Peyer's patch (tissue), 4 donors: ENCODE measurements at regions not wholly inside any gene's neighbourhood (a gene's known extent, or its start where the extent isn't known, plus 50 kb on each side); places are given as distances from the start of the nearest gene placed in this dataset.

Experiments used
- CTCF ChIP-seq, 6 experiments: fragments of 450-650 bp in 4 of 6; fragments of 200-600 bp in 2 of 6; sonication (generic) in 1 of 6; IDR thresholded peaks; one replicate each; pipeline ENCODE4 v1.5.1; 2017 to 2019; ENCODE audit warnings: antibody characterized with exemption in 6 of 6, mild to moderate bottlenecking in 3 of 6, moderate library complexity in 1 of 6
- POLR2A ChIP-seq, 2 donors: fragments of 450-650 bp; IDR thresholded peaks; one replicate each; pipeline ENCODE4 v1.5.1; 2017; ENCODE audit warnings: antibody characterized with exemption in 2 of 2, mild to moderate bottlenecking in 2 of 2, moderate library complexity in 2 of 2

- TF ChIP-seq POLR2A (IDR thresholded peaks at IDR 0.05) (no peak), CTCF (IDR thresholded peaks at IDR 0.05) (no peak)
Measured at GRCh38 chr7:84847790-84848189, 339.1 kb downstream of the SEMA3D start.
